ENCODE measurements at regions not wholly inside any gene's neighbourhood (a gene's known extent, or its start where the extent isn't known, plus 50 kb on each side); places are given as distances from the start of the nearest gene placed in this dataset.
"Not testable (repeated sequence)": the region's sequence is repeated elsewhere in the genome, so short reads cannot be mapped to it uniquely, and the experiment has no call there.

DNA sequence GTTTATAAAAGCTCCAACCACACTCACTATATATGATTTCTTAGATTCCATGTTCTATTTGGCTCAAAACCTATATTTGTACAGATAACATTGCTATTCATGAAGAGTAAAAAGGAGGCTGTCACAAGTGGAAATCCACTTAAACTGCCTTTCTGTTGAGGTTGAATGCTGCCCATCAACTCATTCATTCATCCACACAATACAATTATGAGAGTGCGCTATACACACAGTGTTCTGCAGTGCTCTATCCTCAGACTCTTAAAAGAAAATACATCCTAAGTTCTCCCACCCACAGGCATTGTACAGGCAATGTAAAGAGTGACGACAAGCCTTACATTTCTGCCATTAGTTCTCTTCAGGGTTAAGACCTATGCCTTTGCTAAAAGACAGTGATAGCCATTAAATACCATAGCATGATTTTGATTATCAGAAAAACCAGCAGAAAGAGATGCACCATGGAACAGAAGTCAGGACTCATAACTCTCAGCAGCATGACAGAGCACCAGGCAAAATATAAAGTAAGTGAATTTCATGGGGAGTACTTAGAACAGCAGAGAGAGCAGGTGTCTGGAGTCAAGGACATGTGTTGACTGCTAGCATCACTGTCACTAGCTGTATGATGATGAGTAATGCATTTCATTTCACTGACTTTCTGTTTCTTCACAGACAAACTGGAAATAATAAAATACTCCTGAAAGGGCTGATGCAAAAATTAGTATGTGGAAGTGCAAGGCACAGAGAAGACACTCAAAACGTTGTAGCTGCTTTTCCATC, 218.0 kb downstream of the RBM26 start:
- no peak for DNase-seq (ENCODE audit: low read depth)

DNA sequence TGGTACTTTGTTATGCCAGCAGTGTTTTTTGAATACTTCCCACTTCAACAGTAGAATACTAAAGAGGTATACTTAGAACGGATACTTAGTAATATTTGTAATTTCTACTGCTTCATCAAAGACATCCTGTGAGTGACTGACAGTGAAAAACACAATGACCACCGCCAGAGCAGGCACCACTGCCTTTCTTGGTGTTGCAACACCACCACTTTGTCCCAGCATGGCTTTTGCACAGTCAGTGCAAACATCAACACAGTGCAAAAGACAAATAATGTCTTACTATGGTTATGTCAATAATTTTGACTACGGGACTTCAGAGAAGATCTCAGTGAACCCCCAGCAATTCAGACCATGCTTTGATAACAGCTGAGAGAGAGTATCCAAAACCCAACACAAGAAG, 220.5 kb downstream of the RBM26 start:
- no peak for DNase-seq (ENCODE audit: low read depth)

DNA sequence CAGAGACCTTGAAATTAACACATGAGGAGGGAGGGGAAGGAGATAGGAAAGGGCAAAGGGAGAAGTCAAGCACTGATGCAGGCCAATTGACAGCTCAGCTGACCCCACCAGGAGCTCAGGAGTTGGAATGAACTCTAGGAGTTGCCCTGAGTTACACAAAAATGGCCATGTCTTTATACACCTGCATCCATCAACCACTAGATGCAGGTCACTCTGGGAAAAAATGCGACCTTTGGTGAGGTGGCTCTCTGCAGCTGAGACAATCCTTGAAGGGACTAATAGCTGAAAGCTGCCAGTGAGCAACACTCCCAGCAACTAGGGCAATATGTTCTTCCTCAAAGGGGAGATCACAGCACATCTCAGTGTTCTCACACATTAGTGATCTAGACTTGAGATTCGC, 222.8 kb downstream of the RBM26 start:
- no peak for DNase-seq (ENCODE audit: low read depth)

DNA sequence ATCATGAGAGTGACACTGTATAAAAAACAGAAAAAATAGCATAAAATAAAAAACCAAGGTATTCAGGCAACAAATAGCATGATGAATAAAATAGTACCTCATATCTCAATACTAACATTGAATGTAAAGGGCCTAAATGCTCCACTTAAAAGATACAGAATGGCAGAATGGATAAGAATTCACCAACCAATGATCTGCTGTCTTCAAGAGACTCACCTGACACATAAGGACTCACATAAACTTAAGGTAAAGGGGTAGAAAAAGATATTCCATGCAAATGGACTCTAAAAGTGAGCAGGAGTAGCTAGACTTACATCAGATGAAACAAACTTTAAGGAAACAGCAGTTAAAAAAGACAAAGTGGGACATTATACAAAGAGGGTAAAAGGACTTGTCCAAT, 232.4 kb downstream of the RBM26 start:
- DNase-seq (ENCODE audit: low read depth): not testable (repeated sequence)

DNA sequence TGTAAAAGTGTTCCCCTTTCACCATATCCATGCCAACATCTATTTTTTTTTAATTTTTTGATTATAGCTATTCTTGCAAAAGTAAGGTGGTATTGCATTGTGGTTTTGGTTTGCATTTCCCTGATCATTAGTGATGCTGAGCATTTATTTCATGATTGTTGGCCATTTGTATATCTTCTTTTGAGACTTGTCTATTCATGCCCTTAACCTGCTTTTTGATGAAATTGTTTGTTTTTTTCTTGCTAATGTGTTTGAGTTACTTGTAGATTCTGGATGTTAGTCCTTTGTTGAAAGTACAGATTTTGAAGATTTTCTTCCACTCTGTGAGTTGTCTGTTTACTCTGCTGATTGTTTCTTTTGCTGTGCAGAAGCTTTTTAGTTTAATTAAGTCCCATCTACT, 233.1 kb downstream of the RBM26 start:
- DNase-seq (ENCODE audit: low read depth): not testable (repeated sequence)

DNA sequence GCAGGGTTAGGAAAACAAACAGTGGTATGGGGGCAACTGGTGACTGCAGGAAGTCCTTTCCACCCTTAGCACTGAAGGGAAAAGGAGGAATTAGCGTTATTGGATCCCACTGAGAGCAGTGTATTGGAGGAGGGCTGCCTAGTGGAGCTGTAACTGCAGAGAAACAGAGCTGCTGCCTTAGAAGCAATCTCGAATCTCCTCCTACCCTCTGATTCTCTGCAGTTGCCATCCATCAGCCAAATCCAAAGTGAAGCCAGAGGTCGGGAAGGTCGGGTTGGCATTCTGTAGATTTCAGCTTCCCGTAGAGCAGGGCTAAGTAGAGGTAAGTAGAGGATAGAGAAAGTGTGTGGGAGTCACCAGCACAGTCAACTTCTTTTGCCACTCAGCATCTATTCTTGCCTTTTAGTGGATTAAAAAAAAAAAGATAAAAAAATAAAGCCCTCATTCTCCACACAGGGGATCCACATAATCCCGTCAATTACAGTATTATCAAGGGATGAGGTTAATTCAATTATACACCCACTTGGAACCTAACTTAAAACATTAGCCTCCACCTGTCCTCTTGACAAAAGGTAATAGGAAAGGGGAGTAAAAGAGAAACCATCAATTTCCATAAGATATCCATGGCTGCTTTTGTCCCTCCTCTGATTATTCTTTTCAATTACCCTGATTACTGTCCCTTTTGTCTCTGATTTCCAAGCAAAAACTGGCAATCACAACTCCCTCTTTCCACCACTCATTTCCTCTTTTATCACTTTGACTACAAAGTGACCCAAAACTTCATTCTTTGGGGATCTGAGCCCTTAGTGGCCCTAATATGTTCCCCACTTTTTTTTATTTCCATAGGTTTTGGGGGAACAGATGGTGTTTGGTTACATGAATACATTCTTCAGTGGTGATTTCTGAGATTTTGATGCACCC, 234.7 kb downstream of the RBM26 start:
- no peak for DNase-seq (ENCODE audit: low read depth)

DNA sequence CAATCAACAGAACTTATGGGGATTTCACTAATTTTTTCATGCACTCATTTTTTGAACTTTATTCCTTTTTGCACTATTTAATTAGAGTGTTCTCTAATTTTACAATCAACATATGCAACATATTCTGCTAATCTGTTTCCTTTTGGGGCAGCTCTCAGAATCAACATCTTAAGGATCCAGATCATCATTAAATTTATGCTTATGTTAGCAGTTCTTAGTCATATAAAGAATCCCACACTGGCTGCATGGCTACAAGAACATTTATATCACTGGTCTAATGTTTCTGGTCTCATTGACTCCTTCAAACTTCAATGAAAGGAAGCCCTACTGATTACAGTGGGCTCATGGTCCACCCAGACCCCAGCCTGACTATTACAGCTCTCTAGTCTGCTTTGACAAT, 245.2 kb downstream of the RBM26 start:
- DNase-seq (ENCODE audit: low read depth): no peak

DNA sequence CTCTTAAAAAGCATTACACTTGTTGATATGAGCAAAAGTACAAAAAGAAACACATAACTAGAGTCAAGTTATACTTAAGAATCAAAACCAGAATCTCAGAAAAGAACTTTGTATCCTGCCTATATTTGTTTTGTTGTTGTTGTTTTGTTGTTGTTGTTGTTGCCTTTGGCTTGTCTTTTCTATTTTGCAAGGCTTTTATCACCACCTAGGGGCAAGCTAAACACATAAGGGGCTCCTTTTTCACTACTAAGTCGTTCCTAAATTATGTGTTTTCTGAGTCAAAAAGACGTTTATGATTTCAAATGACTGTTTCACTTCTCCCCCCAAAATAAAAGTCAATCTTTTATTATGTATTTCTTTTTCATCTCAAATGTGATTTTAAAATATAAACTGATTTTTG, 250.2 kb downstream of the RBM26 start:
- DNase-seq (ENCODE audit: low read depth): no peak

DNA sequence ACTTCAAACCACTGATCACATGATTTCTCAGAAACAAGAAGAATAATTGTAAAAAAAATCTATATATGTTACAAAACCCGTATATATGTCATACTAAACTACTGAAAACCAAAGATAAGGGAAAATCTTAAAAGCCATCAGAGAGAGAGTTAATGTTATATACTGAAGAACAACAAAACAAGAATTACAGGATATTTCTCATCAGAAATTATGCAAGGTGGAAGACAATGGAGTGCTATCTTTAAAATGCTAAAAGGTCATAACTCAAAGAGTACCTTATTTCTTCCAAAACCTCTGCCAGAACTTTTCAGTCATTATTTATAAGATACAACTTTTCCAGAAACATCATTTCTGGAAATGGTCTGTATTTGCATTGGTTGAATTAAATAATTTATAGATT, 256.8 kb downstream of the RBM26 start:
- DNase-seq (ENCODE audit: low read depth): no peak

DNA sequence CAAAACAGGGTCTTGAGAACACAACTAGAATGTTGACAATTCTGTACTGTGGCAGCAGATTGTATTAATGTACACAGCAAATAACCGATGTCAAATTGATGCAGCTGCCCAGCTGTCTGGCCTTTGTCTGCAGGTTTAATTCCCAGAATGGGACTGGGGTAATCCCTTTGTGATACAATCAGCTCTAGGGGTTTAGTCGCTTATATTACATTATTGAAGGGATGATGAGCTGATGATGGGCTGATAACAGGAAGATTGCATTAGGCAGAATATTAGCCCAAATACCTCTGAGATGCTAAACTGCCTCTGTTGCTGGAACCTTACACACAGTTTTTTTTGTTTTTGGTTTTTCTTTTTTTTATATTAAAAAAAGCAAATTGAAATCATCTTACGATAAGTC, 265.0 kb downstream of the RBM26 start:
- DNase-seq (ENCODE audit: low read depth): no peak

DNA sequence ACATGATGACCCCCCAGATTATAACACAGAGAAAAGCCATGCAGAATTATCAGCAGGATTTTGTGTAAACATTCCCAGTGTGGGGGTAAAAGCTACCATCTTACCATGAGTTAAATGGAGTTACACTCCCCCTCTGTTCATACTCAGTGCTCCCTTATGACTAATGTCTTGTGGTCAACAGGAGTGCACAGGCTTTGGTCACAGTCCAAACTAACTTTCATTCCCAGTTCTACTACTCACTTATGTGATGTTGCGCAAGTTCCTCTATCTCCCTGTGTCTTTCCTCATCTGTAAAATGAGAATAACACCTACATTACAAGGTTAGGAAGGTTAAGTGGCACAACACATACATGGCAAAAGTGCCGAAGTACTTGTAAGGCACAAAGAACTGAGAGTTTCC, 277.9 kb downstream of the RBM26 start:
- DNase-seq (ENCODE audit: low read depth): no peak

DNA sequence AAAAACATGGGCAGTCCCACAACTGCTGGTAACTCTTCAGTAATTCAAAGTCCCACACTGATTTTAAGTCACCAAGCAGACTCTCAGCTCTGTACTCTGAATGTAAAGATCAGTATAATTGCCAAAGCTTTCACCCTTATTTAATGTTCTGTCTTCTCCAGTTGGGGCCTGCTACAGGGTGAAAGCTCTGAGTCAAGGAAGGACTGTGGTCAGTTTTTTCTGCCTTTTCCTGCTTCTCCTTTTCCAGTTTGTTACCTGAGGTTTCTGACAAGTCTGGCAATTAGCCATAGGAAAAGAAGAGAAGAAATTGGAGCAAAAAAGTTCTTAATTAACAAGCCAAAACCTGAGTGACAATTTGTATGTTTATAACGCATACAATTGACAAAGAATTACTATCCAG, 279.3 kb downstream of the RBM26 start:
- no peak for DNase-seq (ENCODE audit: low read depth)

DNA sequence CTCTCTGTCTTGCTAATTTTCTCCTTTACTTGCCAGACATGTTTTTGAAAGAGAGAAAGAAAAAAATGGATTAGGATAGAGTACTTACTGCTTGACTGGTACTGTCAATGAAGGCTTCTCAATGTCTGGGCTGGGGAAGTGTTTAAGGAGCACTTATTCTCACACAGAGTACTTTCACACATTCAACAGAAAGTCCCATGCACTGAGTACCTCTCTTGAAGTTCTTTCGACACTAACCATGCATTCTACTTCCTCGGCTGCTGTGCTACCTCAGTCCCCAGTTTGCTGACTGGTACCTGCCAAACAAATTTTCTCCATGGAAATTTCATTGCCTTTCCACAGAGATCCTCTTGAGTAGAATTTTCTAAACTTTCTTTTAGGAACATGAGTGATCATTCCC, 281.9 kb downstream of the RBM26 start:
- DNase-seq (ENCODE audit: low read depth): no peak

DNA sequence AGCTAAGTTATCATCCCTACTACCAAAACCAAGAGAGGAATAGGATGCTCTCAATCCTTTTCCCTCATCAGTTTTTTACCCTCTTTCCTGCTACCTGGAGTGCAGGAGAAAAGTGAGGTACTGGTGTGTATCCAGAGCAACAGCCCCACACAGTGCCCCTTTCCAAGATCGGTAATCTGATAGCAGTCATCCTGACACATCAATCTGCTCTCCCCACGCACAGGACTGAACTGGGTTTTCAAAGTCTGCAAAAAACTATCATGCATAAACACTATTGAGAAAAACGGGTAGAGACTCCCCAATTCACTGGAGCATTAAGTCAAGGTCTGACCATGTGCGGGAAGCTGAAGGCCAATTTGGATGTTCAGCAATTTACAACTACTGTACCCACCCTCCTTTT, 284.8 kb downstream of the RBM26 start:
- DNase-seq (ENCODE audit: low read depth): no peak

DNA sequence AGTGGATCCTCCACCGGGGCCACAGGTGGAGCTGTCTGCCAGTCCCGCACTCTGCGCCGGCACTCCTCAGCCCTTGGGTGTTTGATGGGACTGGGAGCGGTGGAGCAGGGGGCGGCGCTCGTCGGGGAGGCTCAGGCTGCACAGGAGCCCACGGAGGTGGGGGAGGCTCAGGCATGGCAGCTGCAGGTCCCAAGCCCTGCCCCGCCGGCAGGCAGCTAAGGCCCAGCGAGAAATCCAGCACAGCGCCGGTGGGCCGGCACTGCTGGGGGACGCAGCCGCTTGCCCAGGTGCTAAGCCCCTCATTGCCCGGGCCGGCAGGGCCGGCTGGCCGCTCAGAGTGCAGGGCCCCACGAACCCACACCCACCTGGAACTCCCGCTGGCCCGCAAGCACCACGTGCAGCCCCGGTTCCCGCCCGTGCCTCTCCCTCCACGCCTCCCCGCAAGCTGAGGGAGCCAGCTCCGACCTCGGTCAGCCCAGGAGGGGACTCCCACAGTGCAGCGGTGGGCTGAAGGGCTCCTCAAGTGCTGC, 286.4 kb downstream of the RBM26 start:
- DNase-seq (ENCODE audit: low read depth): no peak

DNA sequence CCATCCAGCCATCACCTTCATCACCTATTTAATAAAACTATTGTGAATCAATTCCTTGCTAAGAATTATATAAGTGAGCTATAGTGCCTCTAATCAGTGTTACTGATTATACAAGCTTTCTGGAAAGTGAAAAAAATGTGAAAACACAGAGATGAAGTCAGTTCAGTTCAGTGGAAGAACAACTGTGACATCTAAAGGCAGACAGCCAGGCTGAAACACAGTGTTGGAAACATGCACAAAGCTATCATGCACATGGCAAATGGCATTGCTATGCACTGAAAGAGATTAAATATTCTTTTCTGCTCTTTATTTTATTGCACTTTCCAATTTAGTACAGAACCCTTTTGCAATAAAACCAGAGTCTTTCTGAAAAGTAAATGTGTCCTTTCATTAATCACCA, 294.0 kb downstream of the RBM26 start:
- no peak for DNase-seq (ENCODE audit: low read depth)

DNA sequence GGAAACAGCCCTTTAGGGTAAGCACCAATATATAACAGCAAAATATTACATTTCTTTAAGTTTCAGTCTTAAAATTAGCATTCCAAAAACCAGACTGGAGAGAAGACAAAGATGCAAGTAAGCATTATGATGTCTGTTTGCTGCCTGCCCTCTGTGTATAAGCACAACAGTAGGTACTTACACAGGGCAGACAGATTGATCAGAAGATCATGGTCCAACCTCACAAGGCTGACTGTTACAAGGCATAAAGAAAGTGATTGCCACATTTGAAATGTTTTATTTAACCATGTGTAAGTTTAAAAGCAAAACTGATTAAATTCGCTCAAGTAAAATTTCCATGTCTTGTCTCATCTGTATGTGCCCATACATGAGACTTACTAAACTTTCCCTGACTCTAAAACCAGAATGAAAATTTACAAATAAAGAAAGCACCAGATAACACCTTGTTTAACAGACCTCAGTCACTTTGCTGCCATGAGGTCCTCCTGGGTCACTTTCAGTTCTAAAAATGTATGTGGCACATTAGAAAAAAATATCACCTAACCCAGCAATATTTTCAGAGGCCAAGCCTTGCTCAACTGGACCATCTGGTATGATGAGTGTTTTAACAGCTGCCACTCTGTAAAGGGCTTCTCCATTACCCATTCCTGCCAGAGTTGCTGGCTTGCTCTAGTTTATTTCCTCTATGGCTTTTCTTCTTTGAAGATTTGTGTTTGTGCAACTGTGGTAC, 297.0 kb downstream of the RBM26 start:
- no peak for DNase-seq (ENCODE audit: low read depth)

DNA sequence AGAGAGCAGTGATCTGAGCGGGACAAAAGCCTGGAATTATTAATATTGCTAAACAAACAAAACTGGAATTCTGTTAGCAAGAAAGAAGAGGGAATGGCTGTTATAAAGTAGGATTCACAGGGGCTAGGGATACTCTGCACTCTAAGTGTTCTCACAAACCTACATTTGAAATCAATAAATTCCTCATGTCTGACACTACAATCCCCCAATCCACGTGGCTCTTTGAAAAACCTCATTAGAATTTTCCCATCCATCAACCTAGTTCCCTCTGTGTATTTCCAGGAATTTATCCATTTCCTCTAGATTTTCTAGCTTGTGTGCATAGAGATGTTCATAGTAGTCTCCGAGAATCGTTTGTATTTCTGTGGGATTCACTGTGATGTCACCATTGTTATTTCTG, 307.5 kb downstream of the RBM26 start:
- no peak for DNase-seq (ENCODE audit: low read depth)

DNA sequence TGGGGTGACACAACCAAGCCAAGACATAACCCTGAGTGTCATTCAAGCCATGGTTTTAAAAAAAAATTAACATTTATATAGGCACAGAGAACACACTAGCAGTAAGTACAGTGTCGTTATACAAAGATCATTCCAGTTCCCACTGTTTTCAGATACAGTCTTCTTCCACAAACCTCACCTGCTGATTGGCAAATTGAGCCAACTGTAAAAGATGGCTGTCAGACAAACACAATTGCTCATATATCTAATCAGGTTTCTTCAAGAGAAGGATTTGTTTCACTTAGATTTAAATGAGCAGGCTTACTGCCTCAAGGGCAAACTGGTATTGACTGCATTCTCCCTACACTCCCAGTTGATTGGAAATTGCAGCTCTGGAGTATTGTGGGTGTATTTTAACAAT, 308.9 kb downstream of the RBM26 start:
- DNase-seq (ENCODE audit: low read depth): no peak

DNA sequence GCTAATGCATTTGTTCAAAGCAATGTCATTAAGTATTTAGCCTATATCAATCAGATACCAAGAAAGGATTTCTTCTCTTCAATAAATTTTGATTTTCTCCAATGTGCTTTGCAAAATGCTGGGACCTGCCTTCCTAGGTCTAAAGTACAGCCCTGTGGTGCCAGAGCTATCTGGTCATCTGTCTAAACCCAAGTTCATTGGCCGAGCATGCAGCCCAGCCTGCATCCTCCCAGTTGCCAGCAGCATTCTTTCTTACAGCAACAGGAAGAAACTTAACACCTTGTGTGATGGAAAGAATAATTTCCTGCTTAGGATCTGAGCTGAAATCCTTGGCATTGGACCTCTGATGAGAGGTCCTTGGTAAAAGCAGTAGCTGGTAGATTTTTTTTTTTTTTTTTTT, 310.0 kb downstream of the RBM26 start:
- no peak for DNase-seq (ENCODE audit: low read depth)

DNA sequence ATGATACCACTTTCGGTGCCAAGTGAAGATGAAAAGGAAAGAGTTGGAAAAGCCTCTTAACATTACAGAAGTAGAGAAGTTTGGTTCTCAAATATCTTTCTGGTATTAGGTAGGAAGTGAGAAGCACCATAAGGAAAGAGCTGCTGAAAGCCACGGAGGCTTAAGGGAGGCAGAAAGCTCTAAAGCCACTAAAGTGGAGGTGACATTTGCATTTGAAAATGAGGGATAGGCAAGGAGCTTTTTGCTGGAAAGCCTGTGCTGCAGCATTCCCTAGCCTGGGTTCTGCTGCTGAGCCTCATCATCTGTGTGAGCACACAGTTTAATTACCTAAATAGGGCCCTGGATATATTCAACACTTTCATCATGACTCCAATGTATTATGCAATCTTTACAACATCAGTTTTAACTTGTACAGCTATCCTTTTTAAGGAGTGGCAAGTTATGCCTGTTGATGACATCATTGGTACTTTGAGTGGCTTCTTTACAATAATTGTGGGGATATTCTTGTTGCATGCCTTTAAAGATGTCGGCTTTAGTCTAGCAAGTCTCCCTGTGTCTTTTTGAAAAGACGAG, 315.4 kb downstream of the RBM26 start:
- no peak for DNase-seq (ENCODE audit: low read depth)

DNA sequence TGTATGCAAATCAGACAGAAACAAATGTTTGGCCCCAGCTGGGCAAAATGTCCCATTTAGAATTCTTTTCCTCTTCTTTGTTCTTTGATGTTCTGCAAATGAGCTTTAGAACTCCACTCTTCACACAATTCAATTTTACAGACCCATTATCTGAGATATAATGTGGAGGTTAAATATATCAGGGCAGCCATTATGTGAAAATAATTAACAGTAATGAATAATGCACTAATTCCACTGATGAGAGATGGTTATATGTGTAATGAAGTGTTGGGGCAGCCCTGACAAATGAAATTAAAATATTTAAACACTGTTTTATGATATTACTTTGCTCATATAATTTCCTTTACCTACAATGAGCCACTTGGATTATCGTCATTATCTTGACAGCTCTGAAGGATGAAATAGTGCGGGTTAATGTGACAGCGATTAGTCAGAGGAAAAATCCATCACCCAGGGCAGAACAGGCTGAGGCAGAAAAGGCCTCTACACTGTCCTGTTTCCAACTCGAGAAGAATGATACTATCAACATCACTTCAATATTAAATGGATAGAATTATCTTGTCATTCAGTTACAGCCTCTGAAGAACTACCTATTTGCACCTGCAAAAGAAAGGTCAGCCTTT, 321.1 kb downstream of the RBM26 start:
- DNase-seq (ENCODE audit: low read depth): no peak
